ENCODE measurements at regions not wholly inside any gene's neighbourhood (a gene's known extent, or its start where the extent isn't known, plus 50 kb on each side); places are given as distances from the start of the nearest gene placed in this dataset.

- H3K27me3 ChIP-seq (ENCODE audit: insufficient read depth, low read length), result no peaks in the 10 kb centered on the region
- no peak overlapping the region for H3K27ac ChIP-seq (ENCODE audit: low read depth, low read length)
- Mint-ChIP-seq H3K27ac (ENCODE audit: unreplicated experiment) (no peak overlapping the region), H3K36me3 (ENCODE audit: low read depth, unreplicated experiment) (no peaks in the 10 kb centered on the region), H3K9me3 (ENCODE audit: unreplicated experiment) (peaks cover 2% of the 10 kb centered on the region), H3K27me3 (ENCODE audit: low read depth, unreplicated experiment) (peaks cover 2% of the 10 kb centered on the region), H3K4me1 (ENCODE audit: low read depth, unreplicated experiment) (peaks cover 17% of the 10 kb centered on the region), H3K4me3 (ENCODE audit: unreplicated experiment) (no peak overlapping the region)
- no peak overlapping the region for H3K9ac ChIP-seq (ENCODE audit: low read length)
- no peaks in the 10 kb centered on the region for H3K9me3 ChIP-seq (ENCODE audit: insufficient read depth, low read depth, low read length)
- H2AFZ ChIP-seq (ENCODE audit: low read depth, low read length), result no peak overlapping the region
- no peak overlapping the region for H3K4me3 ChIP-seq (ENCODE audit: insufficient read depth, low read depth, low read length)
- no peaks in the 10 kb centered on the region for H3K79me2 ChIP-seq (ENCODE audit: insufficient read depth, low read length)
- H3K4me1 ChIP-seq (ENCODE audit: insufficient read depth, low read length), result peaks cover 11% of the 10 kb centered on the region
- H3K36me3 ChIP-seq (ENCODE audit: insufficient read depth, low read length), result no peaks in the 10 kb centered on the region
- FAIRE-seq (no peak), DNase-seq (ENCODE audit: low read depth) (peak; percentile 16)
- no peak overlapping the region for H3K4me2 ChIP-seq (ENCODE audit: low read length)
- H4K20me1 ChIP-seq (ENCODE audit: insufficient read depth, low read length), result no peaks in the 10 kb centered on the region
- no peak for TF ChIP-seq EZH2 (IDR thresholded peaks at IDR 0.05; ENCODE audit: insufficient read depth, low read length)
- no peak for TF ChIP-seq CTCF (IDR thresholded peaks at IDR 0.05; ENCODE audit: insufficient read depth, low read depth, low read length)
These were observed 248.6 kb upstream of the NOVA1 start for GRCh38 chr14:26846388-26846787.

GRCh38 chr14:26849514-26849913, 251.7 kb upstream of the NOVA1 start:
- H3K36me3 ChIP-seq (ENCODE audit: insufficient read depth, low read length), result no peaks in the 10 kb centered on the region
- Mint-ChIP-seq H3K36me3 (ENCODE audit: low read depth, unreplicated experiment) (no peaks in the 10 kb centered on the region), H3K9me3 (ENCODE audit: unreplicated experiment) (peaks cover 2% of the 10 kb centered on the region), H3K27ac (ENCODE audit: unreplicated experiment) (no peak overlapping the region), H3K4me1 (ENCODE audit: low read depth, unreplicated experiment) (peaks cover 7% of the 10 kb centered on the region), H3K27me3 (ENCODE audit: low read depth, unreplicated experiment) (peaks cover 9% of the 10 kb centered on the region), H3K4me3 (ENCODE audit: unreplicated experiment) (no peak overlapping the region)
- H3K4me2 ChIP-seq (ENCODE audit: low read length), result no peak overlapping the region
- no peaks in the 10 kb centered on the region for H3K79me2 ChIP-seq (ENCODE audit: insufficient read depth, low read length)
- no peaks in the 10 kb centered on the region for H3K4me1 ChIP-seq (ENCODE audit: insufficient read depth, low read length)
- no peak for FAIRE-seq
- no peak overlapping the region for H3K4me3 ChIP-seq (ENCODE audit: insufficient read depth, low read depth, low read length)
- H3K9ac ChIP-seq (ENCODE audit: low read length), result no peak overlapping the region
- TF ChIP-seq EZH2 (IDR thresholded peaks at IDR 0.05; ENCODE audit: insufficient read depth, low read length), result no peak
- TF ChIP-seq CTCF (IDR thresholded peaks at IDR 0.05; ENCODE audit: insufficient read depth, low read depth, low read length), result no peak
- H2AFZ ChIP-seq (ENCODE audit: low read depth, low read length), result no peak overlapping the region
- no peaks in the 10 kb centered on the region for H3K27me3 ChIP-seq (ENCODE audit: insufficient read depth, low read length)
- no peak overlapping the region for H3K27ac ChIP-seq (ENCODE audit: low read depth, low read length)
- DNase-seq (ENCODE audit: low read depth), result no peak
- H3K9me3 ChIP-seq (ENCODE audit: insufficient read depth, low read depth, low read length), result no peaks in the 10 kb centered on the region
- no peaks in the 10 kb centered on the region for H4K20me1 ChIP-seq (ENCODE audit: insufficient read depth, low read length)

GRCh38 chr14:26851793-26852192, 254.0 kb upstream of the NOVA1 start:
- Histone ChIP-seq H3K9ac (ENCODE audit: low read length) (no peak overlapping the region), H3K79me2 (ENCODE audit: insufficient read depth, low read length) (no peaks in the 10 kb centered on the region), H3K9me3 (ENCODE audit: insufficient read depth, low read depth, low read length) (no peaks in the 10 kb centered on the region), H3K4me2 (ENCODE audit: low read length) (no peak overlapping the region), H3K27me3 (ENCODE audit: insufficient read depth, low read length) (peaks cover under 1% of the 10 kb centered on the region), H3K4me3 (ENCODE audit: insufficient read depth, low read depth, low read length) (no peak overlapping the region), H4K20me1 (ENCODE audit: insufficient read depth, low read length) (no peaks in the 10 kb centered on the region), H2AFZ (ENCODE audit: low read depth, low read length) (no peak overlapping the region), H3K27ac (ENCODE audit: low read depth, low read length) (no peak overlapping the region), H3K4me1 (ENCODE audit: insufficient read depth, low read length) (no peaks in the 10 kb centered on the region), H3K36me3 (ENCODE audit: insufficient read depth, low read length) (no peaks in the 10 kb centered on the region)
- Mint-ChIP-seq H3K27ac (ENCODE audit: unreplicated experiment) (no peak overlapping the region), H3K4me3 (ENCODE audit: unreplicated experiment) (no peak overlapping the region), H3K4me1 (ENCODE audit: low read depth, unreplicated experiment) (peaks cover under 1% of the 10 kb centered on the region), H3K36me3 (ENCODE audit: low read depth, unreplicated experiment) (no peaks in the 10 kb centered on the region), H3K9me3 (ENCODE audit: unreplicated experiment) (peaks cover 2% of the 10 kb centered on the region), H3K27me3 (ENCODE audit: low read depth, unreplicated experiment) (peaks cover 24% of the 10 kb centered on the region)
- no peak for FAIRE-seq
- no peak for DNase-seq (ENCODE audit: low read depth)
- TF ChIP-seq CTCF (IDR thresholded peaks at IDR 0.05; ENCODE audit: insufficient read depth, low read depth, low read length) (no peak), EZH2 (IDR thresholded peaks at IDR 0.05; ENCODE audit: insufficient read depth, low read length) (no peak)
